ENCODE measurements at regions not wholly inside any gene's neighbourhood (a gene's known extent, or its start where the extent isn't known, plus 50 kb on each side); places are given as distances from the start of the nearest gene placed in this dataset.

GRCh38 chr7:116322541-116322940 lies 112.2 kb downstream of the TES start:
- TF ChIP-seq CTCF (IDR thresholded peaks at IDR 0.05; ENCODE audit: low read depth, low read length, missing input control) = no peak
- no peak for TF ChIP-seq SP1 (IDR thresholded peaks at IDR 0.05)
- no peak for TF ChIP-seq REST (IDR thresholded peaks at IDR 0.05)
- no peak for TF ChIP-seq JUND (IDR thresholded peaks at IDR 0.05)
- no peak for TF ChIP-seq FOXA1 (IDR thresholded peaks at IDR 0.05)
- no peak for TF ChIP-seq ATF3 (IDR thresholded peaks at IDR 0.05)
- TF ChIP-seq RAD21 (IDR thresholded peaks at IDR 0.05) = no peak
- TF ChIP-seq YY1 (IDR thresholded peaks at IDR 0.05) = no peak
- TF ChIP-seq MAX (IDR thresholded peaks at IDR 0.05) = no peak
- TF ChIP-seq ZBTB33 (IDR thresholded peaks at IDR 0.05) = no peak
- TF ChIP-seq RXRA (IDR thresholded peaks at IDR 0.05) = no peak
- no peak for TF ChIP-seq TAF1 (conservative IDR thresholded peaks at IDR 0.05)
- TF ChIP-seq NR2F2 (IDR thresholded peaks at IDR 0.05) = no peak
- TF ChIP-seq GABPA (IDR thresholded peaks at IDR 0.05 in 1 of 2, conservative IDR thresholded peaks at IDR 0.05 in 1 of 2) = no peak
